ENCODE measurements at regions not wholly inside any gene's neighbourhood (a gene's known extent, or its start where the extent isn't known, plus 50 kb on each side); places are given as distances from the start of the nearest gene placed in this dataset.

DNA sequence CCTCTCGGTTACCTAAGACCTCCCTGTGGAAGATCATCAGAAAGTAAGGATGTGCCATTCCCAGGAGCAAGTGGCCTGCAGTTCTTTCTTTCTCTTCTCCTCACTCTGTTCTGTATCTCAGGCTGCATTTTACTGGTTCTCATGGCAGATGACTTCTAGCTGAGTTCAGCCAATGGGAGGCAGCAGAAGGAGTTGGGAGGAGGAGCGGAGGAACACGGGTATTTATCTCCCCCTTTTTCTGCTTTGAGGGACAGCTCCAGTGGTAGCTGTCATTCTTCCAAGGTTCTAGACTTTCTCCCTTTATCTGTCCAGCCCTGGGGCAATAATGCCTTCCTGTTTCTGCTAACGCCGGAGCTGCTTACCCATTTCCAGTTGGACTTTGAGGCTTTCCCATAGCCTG, 339.9 kb downstream of the NR2F2 start:
- FAIRE-seq (no peak), DNase-seq (no peak)
- Histone ChIP-seq H3K27ac (ENCODE audit: low read depth in 1 of 3, low read length in 2 of 3) (no peak overlapping the region), H3K36me3 (ENCODE audit: control insufficient read depth in 3 of 3, insufficient read depth in 2 of 3, low read depth in 1 of 3, low read length in 3 of 3) (no peaks in the 10 kb centered on the region), H3K27me3 (ENCODE audit: control insufficient read depth in 3 of 3, insufficient read depth in 3 of 3, low read length in 3 of 3) (no peaks in the 10 kb centered on the region), H3K4me1 (ENCODE audit: control insufficient read depth in 3 of 3, insufficient read depth in 2 of 3, low read depth in 1 of 3, low read length in 2 of 3) (no peaks in the 10 kb centered on the region), H3K4me3 (ENCODE audit: low read depth in 1 of 3, low read length in 3 of 3) (no peak overlapping the region), H3K9me3 (ENCODE audit: control insufficient read depth in 2 of 2, insufficient read depth in 1 of 2, low read depth in 1 of 2, low read length in 1 of 2) (no peaks in the 10 kb centered on the region)
- WGBS, 3 donors = 41 to 75% (median 61%) methylated on average over 5 of the region's 5 CpGs

DNA sequence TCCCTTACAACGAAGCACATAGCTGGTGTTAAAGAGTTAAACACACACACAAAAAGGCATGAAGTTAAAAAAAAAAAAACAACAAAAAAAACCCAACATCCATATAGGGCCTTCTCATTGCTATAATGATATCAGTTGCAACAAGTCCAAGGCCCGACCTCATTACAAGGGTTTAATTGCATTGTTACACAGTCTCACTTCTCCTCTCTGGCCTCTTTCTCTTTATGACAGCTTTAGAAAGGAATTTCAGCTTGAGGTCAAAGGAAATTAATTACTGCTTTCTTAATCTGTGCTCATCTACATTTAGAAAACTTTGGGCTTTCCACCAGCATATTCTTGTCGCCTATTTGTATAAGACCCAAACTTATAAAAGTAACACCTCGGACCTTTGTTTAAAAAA, 342.1 kb downstream of the NR2F2 start:
- Histone ChIP-seq H3K27me3 (ENCODE audit: control insufficient read depth in 3 of 3, insufficient read depth in 3 of 3, low read length in 3 of 3) (no peaks in the 10 kb centered on the region), H3K4me1 (ENCODE audit: control insufficient read depth in 3 of 3, insufficient read depth in 2 of 3, low read depth in 1 of 3, low read length in 2 of 3) (no peaks in the 10 kb centered on the region), H3K27ac (ENCODE audit: low read depth in 1 of 3, low read length in 2 of 3) (no peak overlapping the region), H3K36me3 (ENCODE audit: control insufficient read depth in 3 of 3, insufficient read depth in 2 of 3, low read depth in 1 of 3, low read length in 3 of 3) (no peaks in the 10 kb centered on the region), H3K9me3 (ENCODE audit: control insufficient read depth in 2 of 2, insufficient read depth in 1 of 2, low read depth in 1 of 2, low read length in 1 of 2) (no peaks in the 10 kb centered on the region), H3K4me3 (ENCODE audit: low read depth in 1 of 3, low read length in 3 of 3) (no peak overlapping the region)
- FAIRE-seq = no peak
- DNase-seq = no peak
- WGBS, 3 donors = 56 to 69% (median 63%) methylated on average over 4 of the region's 4 CpGs

DNA sequence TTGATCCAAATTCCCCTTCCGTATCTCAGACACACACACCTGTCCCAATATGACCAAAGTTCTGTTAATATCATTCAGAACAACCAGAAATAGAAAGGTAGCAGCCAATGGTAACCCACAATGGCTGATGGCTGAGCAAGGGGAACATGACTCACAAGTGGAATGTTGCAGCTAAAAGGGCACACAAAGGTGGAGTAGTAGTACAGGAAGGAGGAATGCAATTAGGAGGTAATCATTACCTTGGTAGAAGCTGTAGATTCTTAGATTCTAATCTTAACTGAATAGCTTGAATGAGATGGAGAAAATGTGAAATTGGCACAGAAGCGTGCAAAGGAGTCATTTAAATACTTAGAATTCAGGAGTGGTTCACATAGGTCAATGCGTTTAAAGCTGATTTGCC, 347.9 kb downstream of the NR2F2 start:
- Histone ChIP-seq H3K4me1 (ENCODE audit: control insufficient read depth in 3 of 3, insufficient read depth in 2 of 3, low read depth in 1 of 3, low read length in 2 of 3) (no peaks in the 10 kb centered on the region), H3K9me3 (ENCODE audit: control insufficient read depth in 2 of 2, insufficient read depth in 1 of 2, low read depth in 1 of 2, low read length in 1 of 2) (no peaks in the 10 kb centered on the region), H3K36me3 (ENCODE audit: control insufficient read depth in 3 of 3, insufficient read depth in 2 of 3, low read depth in 1 of 3, low read length in 3 of 3) (no peaks in the 10 kb centered on the region), H3K4me3 (ENCODE audit: low read depth in 1 of 3, low read length in 3 of 3) (no peak overlapping the region), H3K27ac (ENCODE audit: low read depth in 1 of 3, low read length in 2 of 3) (no peak overlapping the region), H3K27me3 (ENCODE audit: control insufficient read depth in 3 of 3, insufficient read depth in 3 of 3, low read length in 3 of 3) (no peaks in the 10 kb centered on the region)
- DNase-seq (no peak), FAIRE-seq (no peak)
- WGBS, 3 donors = 64 to 88% (median 71%) methylated on average over 3 of the region's 3 CpGs

DNA sequence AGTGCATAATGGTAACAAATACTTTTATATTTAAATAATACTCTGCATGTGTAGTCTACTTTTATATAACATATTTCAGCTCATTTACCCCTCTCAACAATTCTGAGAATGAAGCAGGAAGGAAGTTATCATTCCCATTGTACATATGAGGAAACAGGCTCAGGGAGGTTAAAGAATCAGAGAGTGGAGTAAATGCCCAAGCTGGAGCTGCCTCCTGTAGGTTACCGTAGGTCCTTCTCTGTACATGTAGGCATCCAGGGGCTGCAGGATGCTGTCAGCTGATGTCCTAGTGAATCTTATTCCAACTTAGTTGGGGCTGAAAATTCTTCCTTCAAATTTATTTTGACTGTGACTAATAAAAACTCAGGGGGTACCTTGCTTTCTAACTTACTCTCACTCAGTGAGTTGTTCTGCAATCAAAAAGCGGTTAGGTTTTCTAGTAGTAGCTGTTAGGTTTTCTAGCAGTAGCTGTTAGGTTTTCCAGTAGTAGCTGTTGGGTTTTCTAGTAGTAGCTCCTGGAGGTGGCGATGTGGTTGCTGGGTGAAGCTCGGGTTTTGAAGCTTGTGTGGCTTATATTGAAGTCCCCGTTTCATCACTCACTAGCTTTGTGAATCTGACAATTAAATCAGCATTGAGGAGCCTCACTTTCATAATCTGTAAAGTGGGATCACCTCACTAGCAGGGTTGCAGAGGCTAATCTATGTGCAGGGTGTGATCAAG, 357.0 kb downstream of the NR2F2 start:
- DNase-seq = no peak
- FAIRE-seq = no peak
- Histone ChIP-seq H3K36me3 (ENCODE audit: control insufficient read depth in 3 of 3, insufficient read depth in 2 of 3, low read depth in 1 of 3, low read length in 3 of 3) (no peaks in the 10 kb centered on the region), H3K27ac (ENCODE audit: low read depth in 1 of 3, low read length in 2 of 3) (no peak overlapping the region), H3K4me3 (ENCODE audit: low read depth in 1 of 3, low read length in 3 of 3) (no peak overlapping the region), H3K9me3 (ENCODE audit: control insufficient read depth in 2 of 2, insufficient read depth in 1 of 2, low read depth in 1 of 2, low read length in 1 of 2) (no peaks in the 10 kb centered on the region), H3K4me1 (ENCODE audit: control insufficient read depth in 3 of 3, insufficient read depth in 2 of 3, low read depth in 1 of 3, low read length in 2 of 3) (no peaks in the 10 kb centered on the region), H3K27me3 (ENCODE audit: control insufficient read depth in 3 of 3, insufficient read depth in 3 of 3, low read length in 3 of 3) (no peaks in the 10 kb centered on the region)
- WGBS, 3 donors = 73 to 82% (median 79%) methylated on average over 5 of the region's 5 CpGs

DNA sequence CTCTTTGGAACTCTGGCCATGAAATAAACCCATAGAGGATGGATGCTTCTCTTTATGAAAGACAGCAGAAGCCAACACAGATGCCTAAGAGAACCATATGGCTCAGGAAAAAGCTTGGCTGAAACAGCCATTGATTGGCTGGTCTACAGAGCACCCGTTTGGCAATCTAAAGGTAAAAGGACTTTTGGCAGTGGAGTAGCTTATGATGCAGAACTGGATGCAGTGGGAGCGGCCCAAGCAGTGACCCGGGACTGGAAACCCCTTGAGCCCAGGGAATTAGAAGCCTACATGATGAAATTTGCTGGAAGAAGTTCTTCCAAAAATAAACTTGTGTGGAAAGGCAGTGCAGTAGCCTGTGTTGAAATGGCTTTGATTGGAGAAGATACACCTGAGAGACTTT, 360.2 kb downstream of the NR2F2 start:
- H3K4me1 ChIP-seq (ENCODE audit: control insufficient read depth in 3 of 3, insufficient read depth in 2 of 3, low read depth in 1 of 3, low read length in 2 of 3) = no peaks in the 10 kb centered on the region
- H3K9me3 ChIP-seq (ENCODE audit: control insufficient read depth in 2 of 2, insufficient read depth in 1 of 2, low read depth in 1 of 2, low read length in 1 of 2) = no peaks in the 10 kb centered on the region
- no peaks in the 10 kb centered on the region for H3K36me3 ChIP-seq (ENCODE audit: control insufficient read depth in 3 of 3, insufficient read depth in 2 of 3, low read depth in 1 of 3, low read length in 3 of 3)
- 67 to 79% (median 70%) methylated on average over 3 of the region's 3 CpGs for WGBS, 3 donors
- H3K27ac ChIP-seq (ENCODE audit: low read depth in 1 of 3, low read length in 2 of 3) = no peak overlapping the region
- no peak for DNase-seq
- no peak overlapping the region for H3K4me3 ChIP-seq (ENCODE audit: low read depth in 1 of 3, low read length in 3 of 3)
- H3K27me3 ChIP-seq (ENCODE audit: control insufficient read depth in 3 of 3, insufficient read depth in 3 of 3, low read length in 3 of 3) = no peaks in the 10 kb centered on the region
- no peak for FAIRE-seq

DNA sequence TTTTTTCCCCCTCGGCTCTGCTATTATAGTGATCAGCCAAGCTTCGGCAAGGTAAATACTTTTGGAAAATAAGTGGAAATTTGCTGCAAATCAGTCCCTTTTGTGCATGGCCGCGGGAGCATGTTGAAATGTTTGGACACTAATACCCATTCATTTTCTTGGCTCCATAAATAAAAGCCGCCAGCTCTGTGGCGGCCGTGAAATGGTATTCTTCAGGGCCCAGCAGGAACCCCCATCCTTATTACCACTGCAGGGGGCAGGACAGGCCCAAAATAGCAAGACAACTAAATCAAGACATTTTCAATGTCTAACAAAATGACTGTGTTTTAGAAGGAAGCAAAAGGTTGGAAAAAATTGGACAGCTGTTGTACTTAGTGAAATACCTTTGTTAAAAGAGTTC, 362.3 kb downstream of the NR2F2 start:
- FAIRE-seq = no peak
- 87 to 94% (median 94%) methylated on average over 7 of the region's 7 CpGs for WGBS, 3 donors

DNA sequence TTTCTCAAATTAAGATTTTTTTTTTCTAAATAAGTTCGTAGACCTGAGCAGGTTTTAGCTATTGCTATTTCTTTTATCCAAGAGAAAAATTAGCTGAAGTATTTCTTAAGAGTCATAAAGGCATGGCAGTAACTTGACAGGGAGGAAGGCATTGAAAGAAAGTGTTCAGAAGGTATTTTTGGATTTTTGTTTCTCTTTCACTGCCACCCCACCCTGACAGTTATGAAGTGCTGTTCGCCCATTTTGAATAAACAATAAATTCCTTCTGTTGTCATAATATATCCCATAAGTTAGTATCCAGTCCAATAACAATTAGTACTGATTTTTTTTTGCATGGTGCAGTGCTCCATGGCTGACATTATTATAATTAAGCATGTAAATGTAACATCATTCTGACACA, 363.0 kb downstream of the NR2F2 start:
- Histone ChIP-seq H3K4me1 (ENCODE audit: control insufficient read depth in 3 of 3, insufficient read depth in 2 of 3, low read depth in 1 of 3, low read length in 2 of 3) (no peaks in the 10 kb centered on the region), H3K27ac (ENCODE audit: low read depth in 1 of 3, low read length in 2 of 3) (no peak overlapping the region), H3K9me3 (ENCODE audit: control insufficient read depth in 2 of 2, insufficient read depth in 1 of 2, low read depth in 1 of 2, low read length in 1 of 2) (no peaks in the 10 kb centered on the region), H3K36me3 (ENCODE audit: control insufficient read depth in 3 of 3, insufficient read depth in 2 of 3, low read depth in 1 of 3, low read length in 3 of 3) (no peaks in the 10 kb centered on the region), H3K27me3 (ENCODE audit: control insufficient read depth in 3 of 3, insufficient read depth in 3 of 3, low read length in 3 of 3) (no peaks in the 10 kb centered on the region), H3K4me3 (ENCODE audit: low read depth in 1 of 3, low read length in 3 of 3) (no peak overlapping the region)
- DNase-seq (no peak), FAIRE-seq (no peak)
- 64 to 70% (median 64%) methylated on average over 2 of the region's 2 CpGs for WGBS, 3 donors

More for the DNA sequence above, 362.3 kb downstream of the NR2F2 start:
- H3K4me1 ChIP-seq (ENCODE audit: control insufficient read depth in 3 of 3, insufficient read depth in 2 of 3, low read depth in 1 of 3, low read length in 2 of 3) = no peaks in the 10 kb centered on the region
- H3K36me3 ChIP-seq (ENCODE audit: control insufficient read depth in 3 of 3, insufficient read depth in 2 of 3, low read depth in 1 of 3, low read length in 3 of 3) = no peaks in the 10 kb centered on the region
- H3K27me3 ChIP-seq (ENCODE audit: control insufficient read depth in 3 of 3, insufficient read depth in 3 of 3, low read length in 3 of 3) = no peaks in the 10 kb centered on the region
- DNase-seq = no peak
- no peak overlapping the region for H3K27ac ChIP-seq (ENCODE audit: low read depth in 1 of 3, low read length in 2 of 3)
- H3K9me3 ChIP-seq (ENCODE audit: control insufficient read depth in 2 of 2, insufficient read depth in 1 of 2, low read depth in 1 of 2, low read length in 1 of 2) = no peaks in the 10 kb centered on the region
- no peak overlapping the region for H3K4me3 ChIP-seq (ENCODE audit: low read depth in 1 of 3, low read length in 3 of 3)

DNA sequence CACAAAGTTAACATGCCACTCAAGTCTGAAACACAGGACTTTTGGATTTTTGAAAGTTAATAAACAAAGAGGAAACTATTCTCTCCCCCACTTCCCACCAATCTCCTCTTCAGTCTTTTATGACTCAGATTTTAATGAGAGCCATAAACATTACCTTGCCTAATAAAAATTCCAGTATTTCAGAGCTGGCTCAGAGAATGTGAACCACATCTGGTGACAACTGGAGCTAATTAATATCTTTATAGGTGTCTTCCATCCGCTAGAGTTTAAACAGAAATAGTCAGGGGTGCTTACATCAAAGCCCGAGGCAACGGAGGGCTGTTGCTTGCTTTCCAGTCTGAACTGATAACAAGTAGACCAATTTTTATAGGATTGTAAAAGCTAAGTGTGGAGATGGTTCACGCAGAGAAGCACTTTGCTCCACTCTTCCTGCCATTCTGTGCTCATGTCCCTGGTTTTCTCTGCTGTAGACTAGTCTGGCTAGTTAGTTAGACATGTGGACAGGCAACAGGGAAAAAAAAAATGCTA, 363.6 kb downstream of the NR2F2 start:
- DNase-seq (peak in 1 of 2 donors; percentile 17), FAIRE-seq (no peak)
- Histone ChIP-seq H3K27ac (ENCODE audit: low read depth in 1 of 3, low read length in 2 of 3) (no peak overlapping the region), H3K36me3 (ENCODE audit: control insufficient read depth in 3 of 3, insufficient read depth in 2 of 3, low read depth in 1 of 3, low read length in 3 of 3) (no peaks in the 10 kb centered on the region), H3K4me3 (ENCODE audit: low read depth in 1 of 3, low read length in 3 of 3) (no peak overlapping the region), H3K27me3 (ENCODE audit: control insufficient read depth in 3 of 3, insufficient read depth in 3 of 3, low read length in 3 of 3) (no peaks in the 10 kb centered on the region), H3K9me3 (ENCODE audit: control insufficient read depth in 2 of 2, insufficient read depth in 1 of 2, low read depth in 1 of 2, low read length in 1 of 2) (no peaks in the 10 kb centered on the region), H3K4me1 (ENCODE audit: control insufficient read depth in 3 of 3, insufficient read depth in 2 of 3, low read depth in 1 of 3, low read length in 2 of 3) (no peaks in the 10 kb centered on the region)
- 12 to 43% (median 29%) methylated on average over 4 of the region's 4 CpGs for WGBS, 3 donors

DNA sequence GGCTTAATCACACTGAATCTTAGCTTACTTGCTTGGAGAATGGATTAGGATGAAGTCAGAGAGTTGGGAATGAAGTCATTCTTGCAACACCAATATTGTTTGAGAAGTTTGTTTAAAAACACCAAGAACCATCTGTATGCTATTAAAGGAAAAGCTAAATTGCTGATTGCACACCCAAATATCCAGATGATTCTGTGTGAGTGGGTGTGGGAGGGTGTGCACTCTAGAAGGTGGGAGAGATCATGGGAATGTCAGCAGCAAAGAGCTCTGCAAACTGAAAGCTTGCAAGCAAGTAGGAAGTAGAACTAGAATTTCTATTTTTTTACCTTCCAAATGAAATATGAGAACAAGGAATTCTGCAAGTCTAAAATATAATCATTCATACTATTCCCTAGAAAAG, 364.9 kb downstream of the NR2F2 start:
- H3K4me1 ChIP-seq (ENCODE audit: control insufficient read depth in 3 of 3, insufficient read depth in 2 of 3, low read depth in 1 of 3, low read length in 2 of 3) = no peaks in the 10 kb centered on the region
- H3K27me3 ChIP-seq (ENCODE audit: control insufficient read depth in 3 of 3, insufficient read depth in 3 of 3, low read length in 3 of 3) = no peaks in the 10 kb centered on the region
- H3K27ac ChIP-seq (ENCODE audit: low read depth in 1 of 3, low read length in 2 of 3) = no peak overlapping the region
- FAIRE-seq = no peak
- no peak for DNase-seq
- H3K9me3 ChIP-seq (ENCODE audit: control insufficient read depth in 2 of 2, insufficient read depth in 1 of 2, low read depth in 1 of 2, low read length in 1 of 2) = no peaks in the 10 kb centered on the region
- H3K36me3 ChIP-seq (ENCODE audit: control insufficient read depth in 3 of 3, insufficient read depth in 2 of 3, low read depth in 1 of 3, low read length in 3 of 3) = no peaks in the 10 kb centered on the region
- H3K4me3 ChIP-seq (ENCODE audit: low read depth in 1 of 3, low read length in 3 of 3) = no peak overlapping the region

Measured in small intestine (tissue), 7 donors.